Loucy (cell line): ENCODE measurements at regions not wholly inside any gene's neighbourhood (a gene's known extent, or its start where the extent isn't known, plus 50 kb on each side); places are given as distances from the start of the nearest gene placed in this dataset.

Experiments used
- CTCF ChIP-seq: fragments of 200-600 bp; sonication (generic); conservative IDR thresholded peaks from 2 replicates; pipeline ENCODE4 v1.5.1; 2014; ENCODE audit warnings: mild to moderate bottlenecking, antibody characterized with exemption, low read length
- EZH2phosphoT487 ChIP-seq: fragments of 200-600 bp; IDR thresholded peaks from 2 replicates; pipeline ENCODE4 v1.6.1; 2018; ENCODE audit warnings: antibody characterized with exemption, mild to moderate bottlenecking, moderate library complexity, borderline replicate concordance

- TF ChIP-seq CTCF (no peak), EZH2phosphoT487 (no peak)
These were observed 72.1 kb downstream of the SOD2 start for GRCh38 chr6:159620947-159621346.
